Ishikawa (cell line): ENCODE measurements at regions not wholly inside any gene's neighbourhood (a gene's known extent, or its start where the extent isn't known, plus 50 kb on each side); places are given as distances from the start of the nearest gene placed in this dataset.

ENCODE experiments used
- EP300 ChIP-seq: IDR thresholded peaks from 2 replicates; pipeline ENCODE4 v1.6.1; 2012; ENCODE audit warnings: borderline replicate concordance
- RAD21 ChIP-seq: IDR thresholded peaks from 2 replicates; pipeline ENCODE4 v1.6.1; 2012; ENCODE audit warnings: low read depth
- YY1 ChIP-seq: IDR thresholded peaks from 2 replicates; pipeline ENCODE4 v1.6.1; 2012; ENCODE audit warnings: low read depth

- TF ChIP-seq YY1 = no peak
- TF ChIP-seq RAD21 = no peak
- TF ChIP-seq EP300 = no peak
Observed at GRCh38 chr2:11891028-11891427, 144.6 kb downstream of the LPIN1 start.
